Smooth muscle cell (in vitro differentiated cells): ENCODE measurements at regions not wholly inside any gene's neighbourhood (a gene's known extent, or its start where the extent isn't known, plus 50 kb on each side); places are given as distances from the start of the nearest gene placed in this dataset.

Experiments
- DNase-seq: peaks from one replicate; lab custom pipeline; 2025; ENCODE audit not compliant: unreplicated experiment; lab: John Stamatoyannopoulos, UW
- H2AFZ ChIP-seq: fragments of 200-600 bp; sonication (generic); 2 replicates; pipeline ENCODE4 v1.6.0; 2016; ENCODE audit warnings: antibody characterized with exemption, low read depth, mild to moderate bottlenecking
- H3F3A ChIP-seq: fragments of 200-600 bp; sonication (generic); 2 replicates; pipeline ENCODE4 v1.6.0; 2017; ENCODE audit warnings: antibody characterized with exemption, low read depth
- H3K27ac ChIP-seq: fragments of 200-600 bp; sonication (generic); 2 replicates; pipeline ENCODE4 v1.5.1; 2016; ENCODE audit warnings: low read depth, mild to moderate bottlenecking
- H3K27me3 ChIP-seq: fragments of 200-600 bp; sonication (generic); 2 replicates; pipeline ENCODE4 v1.6.1; 2016; ENCODE audit warnings: low read depth, mild to moderate bottlenecking
- H3K36me3 ChIP-seq: fragments of 200-600 bp; sonication (generic); 2 replicates; pipeline ENCODE4 v1.5.1; 2016; ENCODE audit warnings: low read depth
- H3K4me1 ChIP-seq: fragments of 200-600 bp; sonication (generic); 2 replicates; pipeline ENCODE4 v1.5.1; 2016; ENCODE audit warnings: low read depth
- H3K4me2 ChIP-seq: fragments of 200-600 bp; sonication (generic); 2 replicates; pipeline ENCODE4 v1.6.0; 2016; ENCODE audit warnings: mild to moderate bottlenecking
- H3K4me3 ChIP-seq: fragments of 200-600 bp; sonication (generic); 2 replicates; pipeline ENCODE4 v1.5.1; 2016; ENCODE audit warnings: mild to moderate bottlenecking
- H3K79me2 ChIP-seq: fragments of 200-600 bp; sonication (generic); 2 replicates; pipeline ENCODE4 v1.6.0; 2016; ENCODE audit warnings: low read depth, mild to moderate bottlenecking
- H3K9ac ChIP-seq: fragments of 200-600 bp; sonication (generic); 2 replicates; pipeline ENCODE4 v1.6.0; 2016; ENCODE audit warnings: low read depth
- H3K9me3 ChIP-seq: fragments of 200-600 bp; sonication (generic); replicated peaks from 2 replicates; pipeline ENCODE4 v1.5.1; 2016; ENCODE audit warnings: low read depth
- H4K20me1 ChIP-seq: fragments of 200-600 bp; sonication (generic); 2 replicates; pipeline ENCODE4 v1.6.0; 2016; ENCODE audit warnings: low read depth
- WGBS: methylation state at CpG from one replicate; pipeline ENCODE4 v1.1.7; 2016; ENCODE audit warnings: low lambda C conversion rate; 5-methylcytosine and 5-hydroxymethylcytosine counted together
- TF ChIP-seq, protein P1 (sequence below): fragments of 200-600 bp; sonication (generic); IDR thresholded peaks from 2 replicates; pipeline ENCODE4 v1.5.1; 2017; ENCODE audit warnings: borderline replicate concordance, mild to moderate bottlenecking, antibody characterized with exemption; ENCODE audit not compliant: insufficient read depth, poor library complexity, severe bottlenecking

DNA sequence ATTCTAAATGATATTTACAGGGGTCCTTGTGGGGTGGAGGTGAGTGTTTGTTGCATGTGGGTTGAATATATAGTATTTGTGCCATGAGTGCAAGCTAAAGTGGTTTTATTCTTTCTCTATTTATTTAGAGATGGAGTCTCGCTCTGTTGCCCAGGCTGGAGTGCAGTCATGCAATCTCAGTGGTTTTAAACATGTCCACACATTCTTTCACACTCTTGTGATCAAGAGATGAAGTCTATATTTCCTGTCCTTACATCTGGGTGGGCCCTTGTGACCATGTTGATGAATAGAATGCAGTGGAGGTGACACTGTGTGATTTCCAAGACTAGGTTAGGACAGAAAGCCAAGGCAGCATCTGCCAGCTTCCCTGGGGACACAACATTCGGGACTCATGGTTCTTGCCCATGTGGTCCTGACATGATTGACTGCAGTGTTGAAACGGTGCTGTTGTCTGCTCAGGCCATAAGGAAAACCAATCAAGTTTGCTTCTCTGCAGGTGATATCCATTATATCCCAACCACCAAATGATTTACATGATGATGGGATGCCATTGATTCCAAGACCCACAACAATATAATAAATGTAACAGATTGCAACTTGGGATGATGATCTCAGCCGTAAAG is 172.6 kb downstream of the SUDS3 start:
- TF ChIP-seq, protein P1, sequence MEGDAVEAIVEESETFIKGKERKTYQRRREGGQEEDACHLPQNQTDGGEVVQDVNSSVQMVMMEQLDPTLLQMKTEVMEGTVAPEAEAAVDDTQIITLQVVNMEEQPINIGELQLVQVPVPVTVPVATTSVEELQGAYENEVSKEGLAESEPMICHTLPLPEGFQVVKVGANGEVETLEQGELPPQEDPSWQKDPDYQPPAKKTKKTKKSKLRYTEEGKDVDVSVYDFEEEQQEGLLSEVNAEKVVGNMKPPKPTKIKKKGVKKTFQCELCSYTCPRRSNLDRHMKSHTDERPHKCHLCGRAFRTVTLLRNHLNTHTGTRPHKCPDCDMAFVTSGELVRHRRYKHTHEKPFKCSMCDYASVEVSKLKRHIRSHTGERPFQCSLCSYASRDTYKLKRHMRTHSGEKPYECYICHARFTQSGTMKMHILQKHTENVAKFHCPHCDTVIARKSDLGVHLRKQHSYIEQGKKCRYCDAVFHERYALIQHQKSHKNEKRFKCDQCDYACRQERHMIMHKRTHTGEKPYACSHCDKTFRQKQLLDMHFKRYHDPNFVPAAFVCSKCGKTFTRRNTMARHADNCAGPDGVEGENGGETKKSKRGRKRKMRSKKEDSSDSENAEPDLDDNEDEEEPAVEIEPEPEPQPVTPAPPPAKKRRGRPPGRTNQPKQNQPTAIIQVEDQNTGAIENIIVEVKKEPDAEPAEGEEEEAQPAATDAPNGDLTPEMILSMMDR, result no peak
- DNase-seq, result no peak
- WGBS, result 84% methylated on average over 4 of the region's 4 CpGs

DNA sequence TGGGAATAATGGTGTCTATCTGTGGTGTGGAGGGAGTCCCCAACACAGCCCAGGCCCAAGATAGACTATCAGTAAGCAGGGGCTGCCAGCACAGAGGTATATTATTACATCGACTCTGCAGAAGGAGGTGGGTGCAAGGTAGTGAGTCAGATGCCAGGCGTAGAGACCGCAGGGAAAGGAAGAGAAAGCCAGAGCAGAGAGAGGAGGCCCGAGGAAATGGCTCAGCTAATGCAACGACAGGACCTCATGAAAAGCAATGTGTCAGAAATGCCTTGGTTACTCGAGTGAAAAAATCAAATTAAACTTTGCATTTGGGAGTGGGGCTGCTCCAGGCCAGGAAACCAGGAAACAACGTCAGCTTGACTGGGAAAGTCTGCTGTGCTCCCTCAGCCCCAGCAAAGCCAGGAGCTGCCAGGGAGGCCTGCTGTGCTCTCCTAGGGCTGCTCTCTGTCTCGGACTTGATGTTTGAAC is 173.2 kb downstream of the SUDS3 start:
- Histone ChIP-seq H3K9ac (no peak overlapping the region), H2AFZ (no peak overlapping the region), H3K9me3 (no peaks in the 10 kb centered on the region), H4K20me1 (no peaks in the 10 kb centered on the region), H3K27ac (no peak overlapping the region), H3K4me1 (no peaks in the 10 kb centered on the region), H3K79me2 (no peaks in the 10 kb centered on the region), H3K27me3 (no peaks in the 10 kb centered on the region), H3F3A (no peaks in the 10 kb centered on the region), H3K4me3 (no peak overlapping the region), H3K4me2 (no peak overlapping the region), H3K36me3 (no peaks in the 10 kb centered on the region)
- TF ChIP-seq, protein P1, result no peak
- no peak for DNase-seq
- 56% methylated on average over 8 of the region's 8 CpGs for WGBS

More for the DNA sequence above, 172.6 kb downstream of the SUDS3 start:
- Histone ChIP-seq H2AFZ (no peak overlapping the region), H3K36me3 (no peaks in the 10 kb centered on the region), H3K9me3 (no peaks in the 10 kb centered on the region), H3F3A (no peaks in the 10 kb centered on the region), H3K79me2 (no peaks in the 10 kb centered on the region), H3K4me3 (no peak overlapping the region), H3K27ac (no peak overlapping the region), H3K4me1 (no peaks in the 10 kb centered on the region), H4K20me1 (no peaks in the 10 kb centered on the region), H3K27me3 (no peaks in the 10 kb centered on the region), H3K4me2 (no peak overlapping the region), H3K9ac (no peak overlapping the region)

DNA sequence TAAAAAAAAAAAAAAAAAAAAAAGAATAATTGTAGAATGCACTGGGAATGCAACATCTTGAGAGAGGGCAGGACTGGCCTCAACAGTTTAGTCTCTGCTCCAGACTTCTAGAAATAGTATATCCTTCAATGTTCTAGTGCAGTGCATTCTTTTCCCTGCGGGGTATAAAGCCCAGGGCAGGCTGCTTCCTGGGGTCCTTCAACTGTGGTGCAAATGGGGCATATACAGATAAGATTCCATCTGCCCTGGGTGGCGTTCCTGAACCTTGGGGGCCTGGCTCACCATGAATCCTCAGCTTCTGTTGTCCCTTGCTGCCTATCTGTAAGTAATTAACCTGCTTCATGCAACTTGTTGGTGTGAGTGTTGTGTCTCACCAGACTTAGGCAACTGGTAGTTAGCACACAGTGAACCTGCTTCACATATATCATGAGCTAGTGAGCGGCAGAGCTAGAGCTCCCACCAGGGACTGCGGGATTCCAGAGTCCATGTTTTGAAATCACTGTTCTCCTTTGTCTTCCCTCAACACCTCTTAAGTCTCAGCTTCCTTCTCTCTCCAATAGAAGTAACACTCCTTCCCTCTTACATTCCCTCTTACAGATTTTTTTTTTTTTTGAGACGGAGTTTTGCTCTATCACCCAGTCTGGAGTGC is 177.6 kb downstream of the SUDS3 start:
- H3K4me2 ChIP-seq, result no peak overlapping the region
- H4K20me1 ChIP-seq, result no peaks in the 10 kb centered on the region
- no peaks in the 10 kb centered on the region for H3K79me2 ChIP-seq
- no peaks in the 10 kb centered on the region for H3K27me3 ChIP-seq
- no peak overlapping the region for H3K27ac ChIP-seq
- H3K9me3 ChIP-seq, result no peaks in the 10 kb centered on the region
- H3K4me1 ChIP-seq, result no peaks in the 10 kb centered on the region
- H2AFZ ChIP-seq, result no peak overlapping the region
- DNase-seq, result no peak
- TF ChIP-seq, protein P1, result no peak
- 67% methylated on average over 5 of the region's 5 CpGs for WGBS
- no peaks in the 10 kb centered on the region for H3K36me3 ChIP-seq
- no peak overlapping the region for H3K9ac ChIP-seq
- no peaks in the 10 kb centered on the region for H3F3A ChIP-seq
- H3K4me3 ChIP-seq, result no peak overlapping the region
